ENCODE measurements at regions not wholly inside any gene's neighbourhood (a gene's known extent, or its start where the extent isn't known, plus 50 kb on each side); places are given as distances from the start of the nearest gene placed in this dataset.

GRCh38 chr16:77002644-77003043, 188.3 kb upstream of the MON1B start:
- CTCF ChIA-PET: no interaction called here
- no peak for DNase-seq (ENCODE audit: low read depth)
- H3K27me3 ChIP-seq (ENCODE audit: control insufficient read depth, insufficient read depth, low read length): no peaks in the 10 kb centered on the region
- TF ChIP-seq, protein P1, sequence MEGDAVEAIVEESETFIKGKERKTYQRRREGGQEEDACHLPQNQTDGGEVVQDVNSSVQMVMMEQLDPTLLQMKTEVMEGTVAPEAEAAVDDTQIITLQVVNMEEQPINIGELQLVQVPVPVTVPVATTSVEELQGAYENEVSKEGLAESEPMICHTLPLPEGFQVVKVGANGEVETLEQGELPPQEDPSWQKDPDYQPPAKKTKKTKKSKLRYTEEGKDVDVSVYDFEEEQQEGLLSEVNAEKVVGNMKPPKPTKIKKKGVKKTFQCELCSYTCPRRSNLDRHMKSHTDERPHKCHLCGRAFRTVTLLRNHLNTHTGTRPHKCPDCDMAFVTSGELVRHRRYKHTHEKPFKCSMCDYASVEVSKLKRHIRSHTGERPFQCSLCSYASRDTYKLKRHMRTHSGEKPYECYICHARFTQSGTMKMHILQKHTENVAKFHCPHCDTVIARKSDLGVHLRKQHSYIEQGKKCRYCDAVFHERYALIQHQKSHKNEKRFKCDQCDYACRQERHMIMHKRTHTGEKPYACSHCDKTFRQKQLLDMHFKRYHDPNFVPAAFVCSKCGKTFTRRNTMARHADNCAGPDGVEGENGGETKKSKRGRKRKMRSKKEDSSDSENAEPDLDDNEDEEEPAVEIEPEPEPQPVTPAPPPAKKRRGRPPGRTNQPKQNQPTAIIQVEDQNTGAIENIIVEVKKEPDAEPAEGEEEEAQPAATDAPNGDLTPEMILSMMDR (IDR thresholded peaks at IDR 0.05; ENCODE audit: insufficient read depth, low read depth, low read length): no peak
- H3K4me3 ChIP-seq (ENCODE audit: low read depth, low read length): no peak overlapping the region
- no peaks in the 10 kb centered on the region for H3K36me3 ChIP-seq (ENCODE audit: control insufficient read depth, insufficient read depth, low read length)
- POLR2A ChIA-PET: no interaction called here

- Histone ChIP-seq H3K36me3 (ENCODE audit: control insufficient read depth, insufficient read depth, low read length) (no peaks in the 10 kb centered on the region), H3K4me3 (ENCODE audit: low read depth, low read length) (no peak overlapping the region), H3K27me3 (ENCODE audit: control insufficient read depth, insufficient read depth, low read length) (no peaks in the 10 kb centered on the region)
- CTCF ChIA-PET: no interaction called here
- no peak for DNase-seq (ENCODE audit: low read depth)
- TF ChIP-seq, protein P1 (IDR thresholded peaks at IDR 0.05; ENCODE audit: insufficient read depth, low read depth, low read length): no peak
- POLR2A ChIA-PET: no interaction called here
Measured at GRCh38 chr16:77009453-77009852, 181.5 kb upstream of the MON1B start.

DNA sequence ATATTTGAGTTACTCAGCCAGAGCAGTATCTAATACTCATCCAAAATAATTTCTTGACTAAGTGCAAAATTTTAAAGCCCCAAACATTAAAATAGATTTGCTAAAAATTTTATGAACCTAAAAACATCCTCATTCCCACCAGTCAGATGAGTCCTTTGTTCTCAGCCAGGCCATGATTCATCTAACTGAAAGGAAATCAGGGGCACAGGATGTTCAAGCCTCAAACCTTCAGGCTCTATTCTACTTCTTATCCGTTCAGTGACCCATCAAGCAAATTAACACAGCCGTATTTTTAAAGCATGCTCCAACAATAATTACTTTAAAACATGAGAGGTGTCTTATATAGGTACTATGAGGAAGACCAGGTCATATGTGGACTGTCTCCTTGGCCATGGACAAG, 176.5 kb upstream of the MON1B start:
- TF ChIP-seq, protein P1 (IDR thresholded peaks at IDR 0.05; ENCODE audit: insufficient read depth, low read depth, low read length): no peak
- DNase-seq (ENCODE audit: low read depth): no peak
- CTCF ChIA-PET: no interaction called here
- Histone ChIP-seq H3K36me3 (ENCODE audit: control insufficient read depth, insufficient read depth, low read length) (no peaks in the 10 kb centered on the region), H3K27me3 (ENCODE audit: control insufficient read depth, insufficient read depth, low read length) (no peaks in the 10 kb centered on the region), H3K4me3 (ENCODE audit: low read depth, low read length) (no peak overlapping the region)
- POLR2A ChIA-PET: no interaction called here

- H3K36me3 ChIP-seq (ENCODE audit: control insufficient read depth, insufficient read depth, low read length): no peaks in the 10 kb centered on the region
- H3K27me3 ChIP-seq (ENCODE audit: control insufficient read depth, insufficient read depth, low read length): no peaks in the 10 kb centered on the region
- no peak overlapping the region for H3K4me3 ChIP-seq (ENCODE audit: low read depth, low read length)
- ChIA-PET CTCF (no interaction called here), POLR2A (no interaction called here)
- TF ChIP-seq, protein P1 (IDR thresholded peaks at IDR 0.05; ENCODE audit: insufficient read depth, low read depth, low read length): no peak
- no peak for DNase-seq (ENCODE audit: low read depth)
Measured at GRCh38 chr16:77030600-77030999, 160.4 kb upstream of the MON1B start.

GRCh38 chr16:77033516-77033915, 157.5 kb upstream of the MON1B start:
- Histone ChIP-seq H3K4me3 (ENCODE audit: low read depth, low read length) (no peak overlapping the region), H3K36me3 (ENCODE audit: control insufficient read depth, insufficient read depth, low read length) (no peaks in the 10 kb centered on the region), H3K27me3 (ENCODE audit: control insufficient read depth, insufficient read depth, low read length) (no peaks in the 10 kb centered on the region)
- POLR2A ChIA-PET: no interaction called here
- TF ChIP-seq, protein P1 (IDR thresholded peaks at IDR 0.05; ENCODE audit: insufficient read depth, low read depth, low read length): no peak
- DNase-seq (ENCODE audit: low read depth): no peak
- CTCF ChIA-PET: no interaction called here

Measured in BJ (cell line).